ENCODE measurements at regions not wholly inside any gene's neighbourhood (a gene's known extent, or its start where the extent isn't known, plus 50 kb on each side); places are given as distances from the start of the nearest gene placed in this dataset.
A peak's percentile ranks its signal among the peaks of the same experiment; 100 is the strongest.

GRCh38 chr4:123987408-123987807 is 590.8 kb downstream of the SPRY1 start:
- H3K27ac ChIP-seq = peak overlapping the region in 2 of 4 donors; percentile 9 to 16
- H3K27me3 ChIP-seq = no peaks in the 10 kb centered on the region
- H3K36me3 ChIP-seq = no peaks in the 10 kb centered on the region
- DNase-seq (no peak), ATAC-seq (ENCODE audit: low FRiP score in 2 of 2) (no peak)
- no peak for TF ChIP-seq POLR2AphosphoS5 (IDR thresholded peaks at IDR 0.05)
- TF ChIP-seq POLR2A (IDR thresholded peaks at IDR 0.05) = no peak
- TF ChIP-seq, protein P1, sequence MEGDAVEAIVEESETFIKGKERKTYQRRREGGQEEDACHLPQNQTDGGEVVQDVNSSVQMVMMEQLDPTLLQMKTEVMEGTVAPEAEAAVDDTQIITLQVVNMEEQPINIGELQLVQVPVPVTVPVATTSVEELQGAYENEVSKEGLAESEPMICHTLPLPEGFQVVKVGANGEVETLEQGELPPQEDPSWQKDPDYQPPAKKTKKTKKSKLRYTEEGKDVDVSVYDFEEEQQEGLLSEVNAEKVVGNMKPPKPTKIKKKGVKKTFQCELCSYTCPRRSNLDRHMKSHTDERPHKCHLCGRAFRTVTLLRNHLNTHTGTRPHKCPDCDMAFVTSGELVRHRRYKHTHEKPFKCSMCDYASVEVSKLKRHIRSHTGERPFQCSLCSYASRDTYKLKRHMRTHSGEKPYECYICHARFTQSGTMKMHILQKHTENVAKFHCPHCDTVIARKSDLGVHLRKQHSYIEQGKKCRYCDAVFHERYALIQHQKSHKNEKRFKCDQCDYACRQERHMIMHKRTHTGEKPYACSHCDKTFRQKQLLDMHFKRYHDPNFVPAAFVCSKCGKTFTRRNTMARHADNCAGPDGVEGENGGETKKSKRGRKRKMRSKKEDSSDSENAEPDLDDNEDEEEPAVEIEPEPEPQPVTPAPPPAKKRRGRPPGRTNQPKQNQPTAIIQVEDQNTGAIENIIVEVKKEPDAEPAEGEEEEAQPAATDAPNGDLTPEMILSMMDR (IDR thresholded peaks at IDR 0.05) = no peak
- TF ChIP-seq EP300 (IDR thresholded peaks at IDR 0.05) = no peak
- WGBS, 2 donors = 65 to 67% methylated on average over 3 of the region's 3 CpGs
- no peak overlapping the region for H3K4me3 ChIP-seq
- H3K9me3 ChIP-seq = peaks cover 0 to 6% (median 2%) of the 10 kb centered on the region in 4 donors
- peaks cover 0 to 5% (median 1%) of the 10 kb centered on the region in 4 donors for H3K4me1 ChIP-seq

GRCh38 chr4:123990310-123990870 is 593.8 kb downstream of the SPRY1 start:
- TF ChIP-seq, protein P1 (IDR thresholded peaks at IDR 0.05) = no peak
- TF ChIP-seq POLR2AphosphoS5 (IDR thresholded peaks at IDR 0.05) (no peak), EP300 (IDR thresholded peaks at IDR 0.05) (no peak), POLR2A (IDR thresholded peaks at IDR 0.05) (no peak)
- Histone ChIP-seq H3K9me3 (peaks cover 0 to 3% (median 0%) of the 10 kb centered on the region in 4 donors), H3K27ac (no peak overlapping the region), H3K4me1 (peaks cover 0 to 5% (median 1%) of the 10 kb centered on the region in 4 donors), H3K27me3 (no peaks in the 10 kb centered on the region), H3K36me3 (no peaks in the 10 kb centered on the region), H3K4me3 (no peak overlapping the region)
- WGBS, 2 donors = 80 to 82% methylated on average over 2 of the region's 2 CpGs
- DNase-seq = no peak
- ATAC-seq (ENCODE audit: low FRiP score in 2 of 2) = no peak

GRCh38 chr4:123994917-123995316 is 598.3 kb downstream of the SPRY1 start:
- no peak overlapping the region for H3K27ac ChIP-seq
- 83% methylated on average over 2 of the region's 2 CpGs for WGBS, 2 donors
- H3K4me3 ChIP-seq = no peak overlapping the region
- H3K36me3 ChIP-seq = no peaks in the 10 kb centered on the region
- no peaks in the 10 kb centered on the region for H3K27me3 ChIP-seq
- H3K9me3 ChIP-seq = peaks cover 0 to 3% (median 0%) of the 10 kb centered on the region in 4 donors
- DNase-seq = no peak
- TF ChIP-seq EP300 (IDR thresholded peaks at IDR 0.05) = no peak
- H3K4me1 ChIP-seq = no peaks in the 10 kb centered on the region
- ATAC-seq (ENCODE audit: low FRiP score in 2 of 2) = no peak

- TF ChIP-seq EP300 (IDR thresholded peaks at IDR 0.05) = no peak
- TF ChIP-seq POLR2AphosphoS5 (IDR thresholded peaks at IDR 0.05) = no peak
- no peak for TF ChIP-seq POLR2A (IDR thresholded peaks at IDR 0.05)
- TF ChIP-seq, protein P1 (IDR thresholded peaks at IDR 0.05) = no peak
- ATAC-seq (ENCODE audit: low FRiP score in 2 of 2) = no peak
- no peak overlapping the region for H3K27ac ChIP-seq
Measured at GRCh38 chr4:123995936-123996335, 599.3 kb downstream of the SPRY1 start.

GRCh38 chr4:123996718-123997510 is 600.3 kb downstream of the SPRY1 start:
- Histone ChIP-seq H3K27ac (no peak overlapping the region), H3K4me1 (no peaks in the 10 kb centered on the region), H3K9me3 (peaks cover 0 to 3% (median 0%) of the 10 kb centered on the region in 4 donors), H3K36me3 (no peaks in the 10 kb centered on the region), H3K4me3 (no peak overlapping the region), H3K27me3 (no peaks in the 10 kb centered on the region)
- ATAC-seq (ENCODE audit: low FRiP score in 2 of 2) = no peak
- DNase-seq = no peak
- TF ChIP-seq, protein P1 (IDR thresholded peaks at IDR 0.05) = no peak
- TF ChIP-seq POLR2AphosphoS5 (IDR thresholded peaks at IDR 0.05) (no peak), POLR2A (IDR thresholded peaks at IDR 0.05) (no peak), EP300 (IDR thresholded peaks at IDR 0.05) (no peak)
- WGBS, 2 donors = 88 to 94% methylated on average over 3 of the region's 3 CpGs

More at GRCh38 chr4:123995936-123996335, 599.3 kb downstream of the SPRY1 start:
- peaks cover 0 to 3% (median 0%) of the 10 kb centered on the region in 4 donors for H3K9me3 ChIP-seq
- H3K4me1 ChIP-seq = no peaks in the 10 kb centered on the region
- DNase-seq = no peak
- H3K27me3 ChIP-seq = no peaks in the 10 kb centered on the region
- H3K4me3 ChIP-seq = no peak overlapping the region
- no peaks in the 10 kb centered on the region for H3K36me3 ChIP-seq
- 79 to 87% methylated on average over 2 of the region's 2 CpGs for WGBS, 2 donors

Measured in upper lobe of left lung (tissue), 6 donors.